Activated CD8-positive, alpha-beta T cell treated with anti-CD3 and anti-CD28 coated beads for 36 hours (primary cell): ENCODE measurements at regions not wholly inside any gene's neighbourhood (a gene's known extent, or its start where the extent isn't known, plus 50 kb on each side); places are given as distances from the start of the nearest gene placed in this dataset.

Source experiments
- ATAC-seq: fragments of 200-7000 bp; cut with Tn5 transposase; one replicate; pipeline ENCODE4 v1.10.0; 2021; ENCODE audit warnings: mild to moderate bottlenecking, moderate library complexity
- CTCF ChIA-PET: fragments of 350-600 bp; sonication (Branson Sonifier 250); formaldehyde crosslinking; loops from one replicate; lab custom pipeline; 2021; ENCODE audit warnings: antibody characterized with exemption; lab: Charles Lee
- POLR2A ChIA-PET: fragments of 350-600 bp; sonication (Branson Sonifier 250); formaldehyde crosslinking; loops from one replicate; lab custom pipeline; 2021; ENCODE audit warnings: antibody characterized with exemption; lab: Charles Lee
- DNase-seq: peaks from one replicate; pipeline ENCODE4 v3.0.0-alpha.2; 2020
- H3K27ac Mint-ChIP-seq: one replicate; pipeline ENCODE4 v1.8.0; 2021; ENCODE audit warnings: mild to moderate bottlenecking, mixed read lengths
- H3K27me3 Mint-ChIP-seq: one replicate; pipeline ENCODE4 v1.8.0; 2021; ENCODE audit warnings: mixed read lengths
- H3K36me3 Mint-ChIP-seq: one replicate; pipeline ENCODE4 v1.8.0; 2021; ENCODE audit warnings: low read depth, mixed read lengths
- H3K4me1 Mint-ChIP-seq: one replicate; pipeline ENCODE4 v1.8.0; 2021; ENCODE audit warnings: low read depth, mixed read lengths
- H3K4me3 Mint-ChIP-seq: one replicate; pipeline ENCODE4 v1.8.0; 2021; ENCODE audit warnings: mild to moderate bottlenecking, moderate library complexity, mixed read lengths
- H3K9me3 Mint-ChIP-seq: one replicate; pipeline ENCODE4 v1.8.0; 2021; ENCODE audit warnings: mixed read lengths
- CTCF ChIP-seq: fragments of 200-600 bp; IDR thresholded peaks from one replicate; pipeline ENCODE4 v1.8.0; 2022; ENCODE audit warnings: antibody characterized with exemption, mild to moderate bottlenecking
- intact Hi-C: fragments of 100-400 bp; cut with micrococcal nuclease; formaldehyde crosslinking; loops from one replicate; pipeline ENCODE4 v1.10.0; 2022

GRCh38 chr6:22082218-22082617 lies 214.6 kb downstream of the PRL start:
- DNase-seq (no peak), ATAC-seq (no peak)
- ChIA-PET POLR2A (no interaction called here), CTCF (interaction anchor here (1.2 kb wide), 1 partner anchor 19 kb away, joined by 4 read pairs; no protein-coding TSS in a partner anchor)
- no peak for TF ChIP-seq CTCF
- Mint-ChIP-seq H3K27me3 (no peaks in the 10 kb centered on the region), H3K9me3 (no peaks in the 10 kb centered on the region), H3K27ac (no peak overlapping the region), H3K4me3 (no peak overlapping the region), H3K36me3 (no peaks in the 10 kb centered on the region), H3K4me1 (no peaks in the 10 kb centered on the region)
- intact Hi-C loops = no loop called here

DNA sequence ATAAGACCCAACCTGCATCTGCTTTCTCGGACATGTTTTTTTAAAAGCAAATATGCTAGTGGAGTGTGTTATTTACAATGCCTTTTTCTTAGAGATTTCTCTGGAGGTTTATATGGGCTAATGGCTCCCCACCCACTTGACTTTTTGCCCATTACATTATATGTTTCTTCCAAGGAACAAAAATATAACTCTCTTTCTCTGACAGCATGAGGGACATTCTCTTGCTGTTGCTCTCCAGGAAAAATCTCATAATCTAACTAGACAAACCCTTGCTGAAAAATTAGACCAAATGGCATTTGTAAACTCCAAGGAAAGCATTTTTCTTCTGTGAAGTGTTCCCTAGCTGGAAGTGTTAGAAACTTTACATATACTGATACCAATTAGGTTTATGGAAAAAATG lies 213.7 kb downstream of the PRL start:
- ChIA-PET CTCF (interaction anchor here (1.2 kb wide), 1 partner anchor 20 kb away, joined by 4 read pairs; no protein-coding TSS in a partner anchor), POLR2A (no interaction called here)
- H3K27me3 Mint-ChIP-seq = no peaks in the 10 kb centered on the region
- H3K27ac Mint-ChIP-seq = no peak overlapping the region
- no peaks in the 10 kb centered on the region for H3K36me3 Mint-ChIP-seq
- TF ChIP-seq CTCF = no peak
- no peaks in the 10 kb centered on the region for H3K9me3 Mint-ChIP-seq
- no peak for ATAC-seq
- no peak overlapping the region for H3K4me3 Mint-ChIP-seq
- peaks cover 4% of the 10 kb centered on the region for H3K4me1 Mint-ChIP-seq
- no peak for DNase-seq
- intact Hi-C loops = no loop called here

DNA sequence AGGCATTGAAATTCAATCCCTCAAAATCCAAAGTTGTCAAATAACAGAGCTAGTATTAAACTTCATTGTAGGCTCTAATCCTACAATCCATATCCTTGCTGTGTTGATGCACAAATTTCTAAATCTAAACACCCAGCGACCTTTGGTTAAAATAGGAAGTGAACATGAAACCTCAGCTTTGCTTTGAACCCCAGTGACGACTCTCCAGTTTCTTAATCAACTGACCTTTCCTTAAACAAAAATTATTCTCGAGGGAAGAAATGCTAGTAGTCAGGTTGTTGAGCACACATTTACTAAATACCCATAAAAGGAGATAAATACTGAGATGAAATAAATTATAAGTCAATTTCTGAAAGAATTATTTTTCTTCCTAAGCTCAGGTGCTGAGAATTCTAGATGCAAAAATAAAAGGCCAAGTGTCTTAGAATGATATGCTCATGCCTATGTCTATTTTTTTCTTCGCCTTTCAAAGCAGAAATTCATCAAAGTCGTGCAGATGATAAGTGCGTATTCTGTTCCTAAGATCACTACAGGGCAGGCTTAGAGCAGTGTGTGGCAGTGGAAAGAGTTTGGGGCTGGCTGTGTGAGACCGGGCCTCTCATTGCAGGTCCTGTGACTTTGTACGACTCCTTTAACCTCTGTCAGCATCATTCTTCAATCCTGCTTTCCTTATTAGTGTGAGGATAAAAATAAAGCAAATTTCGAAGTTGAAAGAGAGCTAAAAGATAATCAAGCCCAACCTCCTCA lies 208.7 kb downstream of the PRL start:
- Mint-ChIP-seq H3K4me1 (peaks cover 13% of the 10 kb centered on the region), H3K27me3 (no peaks in the 10 kb centered on the region), H3K36me3 (no peaks in the 10 kb centered on the region), H3K27ac (no peak overlapping the region), H3K4me3 (no peak overlapping the region), H3K9me3 (no peaks in the 10 kb centered on the region)
- DNase-seq (no peak), ATAC-seq (no peak)
- CTCF ChIA-PET = no interaction called here
- intact Hi-C loops = no loop called here
- POLR2A ChIA-PET = interaction anchor here (0.6 kb wide), 1 partner anchor 25 kb away, joined by 3 read pairs; no protein-coding TSS in a partner anchor
- no peak for TF ChIP-seq CTCF

- intact Hi-C loops = no loop called here
- no peak overlapping the region for H3K27ac Mint-ChIP-seq
- no peak for TF ChIP-seq CTCF
- H3K9me3 Mint-ChIP-seq = no peaks in the 10 kb centered on the region
- DNase-seq = no peak
- POLR2A ChIA-PET = no interaction called here
- no peaks in the 10 kb centered on the region for H3K27me3 Mint-ChIP-seq
- CTCF ChIA-PET = no interaction called here
- ATAC-seq = peak; percentile 82
- H3K4me3 Mint-ChIP-seq = no peak overlapping the region
- no peaks in the 10 kb centered on the region for H3K36me3 Mint-ChIP-seq
- peaks cover 13% of the 10 kb centered on the region for H3K4me1 Mint-ChIP-seq
These were observed 205.3 kb downstream of the PRL start for GRCh38 chr6:22091424-22091948.

DNA sequence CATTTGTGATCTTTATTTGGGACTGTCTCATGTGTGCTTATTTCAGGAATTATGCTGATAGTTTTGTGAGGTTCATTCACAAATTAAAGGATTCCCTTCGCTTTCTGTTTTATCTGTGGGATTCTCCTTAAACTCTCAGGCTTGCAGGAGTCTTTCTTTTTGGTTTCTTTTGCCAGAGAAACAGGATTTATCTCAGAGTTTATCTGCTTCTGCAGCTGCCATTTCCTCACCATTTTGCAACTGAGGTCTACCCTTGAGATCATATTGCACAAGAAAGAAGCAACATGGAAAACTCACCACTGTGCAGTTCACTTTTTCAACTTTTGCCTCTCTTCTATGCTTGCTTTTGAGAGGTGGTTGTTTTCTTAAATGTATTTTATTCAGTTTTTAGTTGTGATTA lies 201.0 kb downstream of the PRL start:
- Mint-ChIP-seq H3K4me3 (no peak overlapping the region), H3K27ac (no peak overlapping the region), H3K27me3 (no peaks in the 10 kb centered on the region), H3K36me3 (no peaks in the 10 kb centered on the region), H3K4me1 (peaks cover 5% of the 10 kb centered on the region), H3K9me3 (no peaks in the 10 kb centered on the region)
- ChIA-PET CTCF (no interaction called here), POLR2A (no interaction called here)
- intact Hi-C loops = no loop called here
- TF ChIP-seq CTCF = no peak
- ATAC-seq (no peak), DNase-seq (no peak)
